ENCODE measurements at regions not wholly inside any gene's neighbourhood (a gene's known extent, or its start where the extent isn't known, plus 50 kb on each side); places are given as distances from the start of the nearest gene placed in this dataset.
A peak's percentile ranks its signal among the peaks of the same experiment; 100 is the strongest.

DNA sequence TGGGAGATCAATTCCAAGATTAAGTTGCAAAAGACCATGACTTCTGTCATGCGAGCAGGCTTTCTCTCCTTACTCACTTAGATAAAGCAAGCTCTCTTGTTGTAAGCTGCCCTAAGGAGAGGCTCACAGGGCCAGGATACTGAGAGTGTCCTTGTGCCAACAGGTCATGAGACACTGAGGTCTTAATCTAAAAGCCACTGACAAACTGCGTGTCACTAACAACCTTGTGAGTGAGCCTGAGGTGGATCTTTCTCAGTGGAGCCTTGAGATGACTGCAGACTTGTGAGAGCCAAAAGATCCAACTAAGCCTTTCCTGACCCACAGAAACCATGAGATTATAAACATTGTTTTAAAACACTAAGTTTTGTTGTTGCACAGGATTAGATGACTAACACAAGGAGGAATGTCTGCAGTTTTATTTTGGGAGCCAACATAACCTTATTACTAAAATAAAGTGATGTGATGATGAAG, 170.5 kb downstream of the SLC39A8 start:
- H3K27me3 Mint-ChIP-seq (ENCODE audit: insufficient read depth, unreplicated experiment) = no peaks in the 10 kb centered on the region
- no TSS peak for BruUV-seq (replicated peaks)
- intact Hi-C loops (cut with micrococcal nuclease) = no loop called here
- H3K36me3 Mint-ChIP-seq (ENCODE audit: insufficient read depth, unreplicated experiment) = no peaks in the 10 kb centered on the region
- TF ChIP-seq, protein P1, sequence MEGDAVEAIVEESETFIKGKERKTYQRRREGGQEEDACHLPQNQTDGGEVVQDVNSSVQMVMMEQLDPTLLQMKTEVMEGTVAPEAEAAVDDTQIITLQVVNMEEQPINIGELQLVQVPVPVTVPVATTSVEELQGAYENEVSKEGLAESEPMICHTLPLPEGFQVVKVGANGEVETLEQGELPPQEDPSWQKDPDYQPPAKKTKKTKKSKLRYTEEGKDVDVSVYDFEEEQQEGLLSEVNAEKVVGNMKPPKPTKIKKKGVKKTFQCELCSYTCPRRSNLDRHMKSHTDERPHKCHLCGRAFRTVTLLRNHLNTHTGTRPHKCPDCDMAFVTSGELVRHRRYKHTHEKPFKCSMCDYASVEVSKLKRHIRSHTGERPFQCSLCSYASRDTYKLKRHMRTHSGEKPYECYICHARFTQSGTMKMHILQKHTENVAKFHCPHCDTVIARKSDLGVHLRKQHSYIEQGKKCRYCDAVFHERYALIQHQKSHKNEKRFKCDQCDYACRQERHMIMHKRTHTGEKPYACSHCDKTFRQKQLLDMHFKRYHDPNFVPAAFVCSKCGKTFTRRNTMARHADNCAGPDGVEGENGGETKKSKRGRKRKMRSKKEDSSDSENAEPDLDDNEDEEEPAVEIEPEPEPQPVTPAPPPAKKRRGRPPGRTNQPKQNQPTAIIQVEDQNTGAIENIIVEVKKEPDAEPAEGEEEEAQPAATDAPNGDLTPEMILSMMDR (IDR thresholded peaks at IDR 0.05; ENCODE audit: unreplicated experiment) = no peak
- DNase-seq (ENCODE audit: unreplicated experiment) = peak; percentile 38
- peaks cover 6% of the 10 kb centered on the region for H3K4me1 Mint-ChIP-seq (ENCODE audit: insufficient read depth, unreplicated experiment)
- H3K4me3 Mint-ChIP-seq (ENCODE audit: unreplicated experiment) = no peak overlapping the region
- H3K27ac Mint-ChIP-seq (ENCODE audit: low read depth, unreplicated experiment) = peak overlapping the region; percentile 61
- POLR2A ChIA-PET = no interaction called here
- CTCF ChIA-PET = no interaction called here
- H3K9me3 Mint-ChIP-seq (ENCODE audit: unreplicated experiment) = no peaks in the 10 kb centered on the region

DNA sequence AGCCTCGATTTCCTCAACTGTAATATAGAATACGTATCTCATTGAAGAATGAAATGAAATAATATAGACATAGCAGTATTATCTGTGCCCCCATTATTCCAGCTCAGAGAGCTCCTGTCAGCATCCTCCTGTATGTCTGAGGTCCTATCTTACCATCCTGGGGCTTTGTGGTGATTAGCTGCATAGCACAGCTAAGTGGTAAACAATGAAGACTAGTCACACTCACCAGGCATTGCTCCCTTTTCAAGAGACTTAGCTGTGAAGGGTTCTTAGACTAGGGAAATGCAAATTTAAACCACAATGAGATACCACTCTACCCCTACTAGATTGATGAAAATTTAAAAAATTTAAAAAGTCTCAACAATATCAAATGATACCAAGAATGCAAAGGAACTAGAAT, 172.9 kb downstream of the SLC39A8 start:
- intact Hi-C loops (cut with micrococcal nuclease) = no loop called here
- DNase-seq (ENCODE audit: unreplicated experiment) = no peak
- TF ChIP-seq, protein P1 (IDR thresholded peaks at IDR 0.05; ENCODE audit: unreplicated experiment) = no peak
- no TSS peak for BruUV-seq (replicated peaks)
- Mint-ChIP-seq H3K27ac (ENCODE audit: low read depth, unreplicated experiment) (no peak overlapping the region), H3K4me1 (ENCODE audit: insufficient read depth, unreplicated experiment) (peaks cover 11% of the 10 kb centered on the region), H3K4me3 (ENCODE audit: unreplicated experiment) (no peak overlapping the region), H3K9me3 (ENCODE audit: unreplicated experiment) (no peaks in the 10 kb centered on the region), H3K36me3 (ENCODE audit: insufficient read depth, unreplicated experiment) (no peaks in the 10 kb centered on the region), H3K27me3 (ENCODE audit: insufficient read depth, unreplicated experiment) (no peaks in the 10 kb centered on the region)
- ChIA-PET CTCF (interaction anchor here (0.6 kb wide), 1 partner anchor 656 kb away, joined by 4 read pairs; no protein-coding TSS in a partner anchor), POLR2A (no interaction called here)

DNA sequence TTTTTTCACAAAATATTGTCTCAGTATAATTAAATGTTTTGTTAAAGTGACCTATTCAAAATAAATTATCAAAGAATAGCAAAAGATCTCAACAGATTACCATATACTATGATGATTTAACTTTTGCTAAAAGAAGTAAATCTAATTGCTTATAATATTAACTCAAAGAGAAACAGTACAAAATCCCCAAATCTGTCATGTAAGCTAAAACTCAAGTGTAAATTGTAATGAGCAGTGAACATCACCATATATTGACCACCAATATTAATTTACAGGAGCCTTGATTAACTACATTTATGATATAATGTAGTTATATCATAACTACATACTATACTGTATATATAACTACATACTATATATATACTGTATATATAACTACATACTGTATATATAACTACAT, 174.4 kb downstream of the SLC39A8 start:
- ChIA-PET POLR2A (interaction anchor here (0.6 to 1.1 kb wide), 2 partner anchors 30 to 110 kb away, joined by 3 to 4 read pairs; no protein-coding TSS in a partner anchor), CTCF (no interaction called here)
- intact Hi-C loops (cut with micrococcal nuclease) = no loop called here
- TF ChIP-seq, protein P1 (IDR thresholded peaks at IDR 0.05; ENCODE audit: unreplicated experiment) = no peak
- H3K4me3 Mint-ChIP-seq (ENCODE audit: unreplicated experiment) = no peak overlapping the region
- BruUV-seq (replicated peaks) = no TSS peak
- H3K9me3 Mint-ChIP-seq (ENCODE audit: unreplicated experiment) = no peaks in the 10 kb centered on the region
- no peaks in the 10 kb centered on the region for H3K27me3 Mint-ChIP-seq (ENCODE audit: insufficient read depth, unreplicated experiment)
- H3K36me3 Mint-ChIP-seq (ENCODE audit: insufficient read depth, unreplicated experiment) = no peaks in the 10 kb centered on the region
- H3K27ac Mint-ChIP-seq (ENCODE audit: low read depth, unreplicated experiment) = no peak overlapping the region
- no peak for DNase-seq (ENCODE audit: unreplicated experiment)
- H3K4me1 Mint-ChIP-seq (ENCODE audit: insufficient read depth, unreplicated experiment) = peaks cover 11% of the 10 kb centered on the region

DNA sequence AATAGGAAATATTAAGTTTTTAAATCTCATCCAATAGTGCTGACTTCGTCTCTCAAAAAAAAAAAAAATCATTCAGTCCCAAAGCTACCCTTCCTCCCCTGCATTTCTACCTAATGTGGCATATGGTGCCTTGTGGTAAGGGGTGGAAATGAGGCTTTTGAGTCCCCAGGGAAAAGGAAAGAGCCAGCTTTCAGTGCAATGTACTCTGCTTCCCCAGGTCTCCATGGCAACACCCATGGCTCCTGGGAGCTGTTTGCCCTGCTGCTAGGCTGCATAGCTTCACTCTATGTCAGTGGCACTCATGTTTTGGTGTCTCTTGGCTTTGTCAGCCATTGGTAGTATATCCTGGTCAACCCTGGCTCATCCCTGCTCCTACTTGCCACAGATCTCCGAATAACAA, 175.9 kb downstream of the SLC39A8 start:
- intact Hi-C loops (cut with micrococcal nuclease) = no loop called here
- TF ChIP-seq, protein P1 (IDR thresholded peaks at IDR 0.05; ENCODE audit: unreplicated experiment) = no peak
- BruUV-seq (replicated peaks) = no TSS peak
- Mint-ChIP-seq H3K4me3 (ENCODE audit: unreplicated experiment) (no peak overlapping the region), H3K4me1 (ENCODE audit: insufficient read depth, unreplicated experiment) (peaks cover 5% of the 10 kb centered on the region), H3K27me3 (ENCODE audit: insufficient read depth, unreplicated experiment) (no peaks in the 10 kb centered on the region), H3K9me3 (ENCODE audit: unreplicated experiment) (no peaks in the 10 kb centered on the region), H3K27ac (ENCODE audit: low read depth, unreplicated experiment) (no peak overlapping the region), H3K36me3 (ENCODE audit: insufficient read depth, unreplicated experiment) (no peaks in the 10 kb centered on the region)
- DNase-seq (ENCODE audit: unreplicated experiment) = no peak
- POLR2A ChIA-PET = interaction anchor here (0.6 kb wide), 1 partner anchor 194 kb away, joined by 3 read pairs; no protein-coding TSS in a partner anchor
- CTCF ChIA-PET = interaction anchor here (0.6 kb wide), 1 partner anchor 17 kb away, joined by 3 read pairs; no protein-coding TSS in a partner anchor

Data from MCF 10A (cell line).